HG02840 (cell line): ENCODE measurements at regions not wholly inside any gene's neighbourhood (a gene's known extent, or its start where the extent isn't known, plus 50 kb on each side); places are given as distances from the start of the nearest gene placed in this dataset.

Source experiments
- ATAC-seq: cut with Tn5 transposase; IDR thresholded peaks from one replicate; pipeline ENCODE4 v1.9.1; 2021; ENCODE audit warnings: mild to moderate bottlenecking, moderate library complexity, moderate number of reproducible peaks; ENCODE audit not compliant: unreplicated experiment, low FRiP score

DNA sequence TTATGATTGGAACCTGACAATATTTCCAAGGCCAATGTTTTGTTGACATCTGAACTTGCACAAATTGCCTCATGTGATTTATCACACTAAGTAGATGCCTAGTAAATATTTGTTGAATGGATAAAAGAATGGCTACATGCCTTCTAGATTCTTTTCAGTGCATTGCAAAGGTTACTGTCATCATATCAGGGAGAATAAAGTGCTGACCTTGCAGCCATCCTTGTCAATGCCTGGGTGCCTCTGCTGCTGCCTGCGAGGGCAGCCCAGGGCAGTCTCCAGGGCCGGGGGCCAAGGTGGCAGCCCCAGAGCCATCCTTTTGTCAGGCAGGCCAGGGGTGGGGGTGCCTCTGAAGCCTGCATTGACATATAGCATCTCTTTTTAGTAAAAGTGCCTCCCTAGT, 325.6 kb upstream of the MTNR1B start:
- ATAC-seq = no peak

GRCh38 chr11:92644595-92645445, 324.6 kb upstream of the MTNR1B start:
- no peak for ATAC-seq

- no peak for ATAC-seq
Measured at GRCh38 chr11:92651159-92651558, 318.3 kb upstream of the MTNR1B start.

DNA sequence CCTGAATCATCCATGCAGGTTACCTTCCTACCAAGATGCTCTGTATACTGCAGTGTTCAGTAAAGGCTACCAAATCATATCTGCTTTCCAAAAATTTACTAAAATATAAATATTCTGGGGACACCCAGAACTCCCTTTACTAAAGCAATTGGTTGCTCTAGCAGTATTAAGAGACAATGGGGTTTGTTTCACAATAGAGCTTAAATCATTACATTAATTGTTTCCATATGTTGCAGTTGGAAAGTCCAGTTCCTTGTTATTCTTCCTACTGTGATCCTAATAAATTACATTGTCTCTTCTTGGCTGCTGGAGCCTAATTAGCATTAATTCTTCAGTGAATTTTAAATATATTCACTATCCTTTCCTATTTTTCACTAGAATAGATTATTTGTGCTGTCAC, 316.0 kb upstream of the MTNR1B start:
- ATAC-seq = no peak

GRCh38 chr11:92656783-92657182, 312.7 kb upstream of the MTNR1B start:
- no peak for ATAC-seq

DNA sequence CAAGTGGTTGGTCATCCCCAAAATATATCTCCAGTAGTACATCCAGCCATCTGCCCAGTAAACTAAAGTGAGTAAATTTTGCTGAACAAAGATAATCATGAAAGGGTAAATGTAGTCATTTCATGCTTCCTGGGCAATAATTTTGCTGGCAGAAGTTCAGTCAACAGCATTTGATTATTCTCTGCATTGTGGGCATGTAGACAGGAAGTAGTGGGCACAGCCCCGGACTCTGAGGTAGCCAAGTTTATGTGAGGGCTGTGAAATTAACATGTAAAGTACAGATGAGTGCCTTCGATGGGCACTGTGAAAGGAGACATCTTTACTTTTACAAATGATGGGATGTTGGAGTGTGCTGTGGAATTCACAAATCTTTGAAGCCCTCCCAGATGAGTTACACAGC, 312.2 kb upstream of the MTNR1B start:
- ATAC-seq = no peak

DNA sequence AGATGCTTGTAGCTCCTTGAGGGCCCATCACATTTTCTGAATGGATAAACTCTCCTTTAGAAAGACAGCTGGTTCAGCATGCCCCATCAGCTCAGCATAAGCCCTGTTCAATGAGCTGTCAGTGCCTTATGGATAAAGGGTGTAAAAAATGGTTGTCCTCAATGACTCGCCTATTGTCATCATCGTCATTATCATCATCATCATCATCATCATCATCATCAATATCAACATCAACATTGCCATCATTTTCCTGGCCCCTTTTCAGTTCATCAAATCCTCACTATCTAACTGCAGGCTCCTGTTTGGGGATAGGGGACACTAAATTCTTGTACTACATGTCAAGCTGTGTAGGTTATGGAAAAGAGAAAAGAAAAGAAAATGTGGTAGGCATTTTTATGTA, 310.7 kb upstream of the MTNR1B start:
- ATAC-seq = no peak

DNA sequence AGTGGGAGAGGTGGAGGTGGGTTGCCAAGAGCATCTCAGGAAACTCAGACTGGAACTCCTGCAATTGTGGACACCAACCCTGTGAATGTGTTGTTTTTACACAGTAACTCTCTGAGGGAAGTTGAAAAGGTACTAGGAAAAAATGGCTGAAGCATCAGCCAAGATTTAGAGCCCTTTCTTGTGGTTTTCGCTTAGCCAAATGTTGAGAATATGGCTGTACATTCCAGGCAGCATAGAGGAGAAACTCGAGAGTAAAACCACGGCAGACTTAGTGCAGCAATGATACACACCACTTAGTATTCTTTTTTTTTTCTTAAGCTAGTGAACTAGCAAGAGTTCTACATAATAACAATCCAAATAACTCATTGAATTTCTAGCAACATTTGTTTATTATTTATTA, 309.7 kb upstream of the MTNR1B start:
- no peak for ATAC-seq

GRCh38 chr11:92662601-92663360, 306.7 kb upstream of the MTNR1B start:
- no peak for ATAC-seq

- no peak for ATAC-seq
Measured at GRCh38 chr11:92663539-92663938, 305.9 kb upstream of the MTNR1B start.

GRCh38 chr11:92667486-92668152, 301.8 kb upstream of the MTNR1B start:
- no peak for ATAC-seq

DNA sequence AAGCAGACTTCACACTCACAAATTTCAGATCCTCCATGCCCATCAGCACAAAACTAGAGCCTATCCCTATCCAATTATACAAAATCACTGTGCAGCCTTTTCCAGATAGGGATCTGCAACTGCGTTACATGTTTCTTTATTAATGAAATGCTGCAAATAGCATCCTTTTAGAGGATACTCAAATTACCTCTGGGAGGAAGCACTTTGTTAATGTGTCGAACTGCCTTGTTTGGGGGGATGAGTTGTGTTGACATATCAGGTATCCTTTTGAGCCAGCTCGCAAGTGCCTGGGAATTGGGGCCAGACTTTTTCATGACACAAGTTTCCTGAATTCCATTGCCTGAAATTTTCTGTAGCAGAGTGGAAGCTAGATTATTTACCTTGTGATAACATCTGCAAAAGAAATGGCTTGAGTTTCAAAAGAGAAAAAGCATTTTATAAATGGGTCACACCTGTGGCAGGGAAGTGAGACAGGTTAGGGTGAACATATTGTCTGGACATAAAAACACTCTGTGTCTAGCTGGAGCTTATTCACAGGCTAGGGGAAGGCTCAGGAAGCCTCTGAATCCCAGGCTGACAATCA, 299.1 kb upstream of the MTNR1B start:
- no peak for ATAC-seq

- no peak for ATAC-seq
Measured at GRCh38 chr11:92671081-92671480, 298.4 kb upstream of the MTNR1B start.

DNA sequence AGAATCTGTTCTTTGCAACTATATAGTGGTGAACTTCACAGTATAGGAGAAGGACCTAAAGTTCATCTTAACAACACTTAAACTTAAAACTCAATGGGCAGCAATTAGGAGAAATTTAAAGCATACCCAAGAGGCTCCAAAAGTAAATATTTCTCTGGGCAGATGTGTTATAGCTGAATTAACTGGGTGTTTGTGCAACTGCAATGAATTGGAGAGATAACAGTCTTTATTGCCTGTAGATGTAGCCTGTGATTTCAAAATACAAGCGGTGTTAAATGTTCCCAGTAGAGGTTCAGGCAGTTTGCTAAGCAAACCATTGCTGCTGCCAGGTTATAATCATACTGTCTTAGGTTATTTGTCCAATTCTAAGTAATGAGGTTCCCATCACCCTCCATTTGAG, 294.1 kb upstream of the MTNR1B start:
- ATAC-seq = no peak

DNA sequence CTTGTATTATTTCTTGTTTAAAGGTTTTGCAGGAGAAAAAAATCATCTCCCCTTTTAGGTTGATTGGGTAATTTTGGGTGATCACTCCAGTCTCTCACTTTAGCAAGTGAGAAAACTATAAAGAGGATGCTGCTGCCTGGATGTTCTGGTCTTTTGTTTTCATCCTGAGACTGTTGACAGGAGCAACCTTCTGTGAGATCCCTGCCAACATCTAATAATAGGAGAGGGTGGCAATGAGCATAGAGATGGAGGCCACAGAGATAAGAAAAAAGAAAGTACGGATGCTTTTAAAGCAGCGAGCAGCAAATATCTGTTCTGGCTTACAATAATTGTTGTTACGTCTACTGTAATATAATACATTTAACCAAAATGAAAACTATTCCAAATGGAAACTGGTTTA, 293.6 kb upstream of the MTNR1B start:
- no peak for ATAC-seq

GRCh38 chr11:92678008-92678611, 291.3 kb upstream of the MTNR1B start:
- no peak for ATAC-seq

GRCh38 chr11:92681586-92681985, 287.9 kb upstream of the MTNR1B start:
- no peak for ATAC-seq

- ATAC-seq = no peak
Measured at GRCh38 chr11:92682136-92682535, 287.3 kb upstream of the MTNR1B start.

DNA sequence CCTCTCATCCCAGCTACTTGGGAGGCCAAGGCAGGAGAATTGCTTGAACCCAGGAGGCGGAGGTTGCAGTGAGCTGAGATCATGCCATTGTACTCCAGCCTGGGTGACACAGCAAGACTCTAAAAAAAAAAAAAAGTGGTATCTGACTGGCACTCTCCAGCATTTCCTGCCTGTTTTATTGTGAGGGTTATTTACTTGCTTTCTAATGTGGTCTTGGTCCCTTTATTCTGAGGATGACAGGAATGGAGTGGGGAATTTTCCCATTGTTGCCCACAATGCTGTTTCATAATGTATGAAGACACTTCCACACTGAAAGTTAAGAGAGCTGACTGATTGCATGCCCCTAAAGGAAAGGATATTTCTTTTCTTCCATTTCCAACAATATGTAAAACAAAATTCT, 286.5 kb upstream of the MTNR1B start:
- no peak for ATAC-seq

- no peak for ATAC-seq
Measured at GRCh38 chr11:92685049-92685448, 284.4 kb upstream of the MTNR1B start.

DNA sequence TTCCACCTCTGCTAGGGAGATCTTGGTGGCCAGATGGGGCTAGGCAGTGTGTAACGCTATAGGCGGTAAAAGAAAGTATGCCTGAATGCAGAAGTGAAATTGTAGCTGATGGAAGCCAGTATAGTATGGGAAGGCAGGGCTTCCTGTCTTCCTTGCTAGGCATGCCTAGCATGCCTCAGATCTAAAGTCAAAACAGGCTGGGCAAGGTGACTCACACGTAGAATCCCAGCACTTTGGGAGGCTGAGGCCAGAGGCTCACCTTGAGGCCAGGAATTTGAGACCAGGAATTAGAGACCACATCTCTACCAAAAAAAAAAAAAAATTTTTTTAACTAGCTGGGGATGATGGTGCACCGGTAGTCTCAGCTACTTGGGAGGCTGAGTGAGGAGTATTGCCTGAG, 281.7 kb upstream of the MTNR1B start:
- ATAC-seq = no peak
